ENCODE measurements at regions not wholly inside any gene's neighbourhood (a gene's known extent, or its start where the extent isn't known, plus 50 kb on each side); places are given as distances from the start of the nearest gene placed in this dataset.

- TF ChIP-seq CTCF (IDR thresholded peaks at IDR 0.05; ENCODE audit: low read length) (no peak), EZH2 (IDR thresholded peaks at IDR 0.05; ENCODE audit: borderline replicate concordance, low read length) (no peak)
Observed at GRCh38 chr20:41983159-41983558, 365.0 kb upstream of the CHD6 start.
